ENCODE measurements at regions not wholly inside any gene's neighbourhood (a gene's known extent, or its start where the extent isn't known, plus 50 kb on each side); places are given as distances from the start of the nearest gene placed in this dataset.
A peak's percentile ranks its signal among the peaks of the same experiment; 100 is the strongest.
"Not testable (repeated sequence)": the region's sequence is repeated elsewhere in the genome, so short reads cannot be mapped to it uniquely, and the experiment has no call there.

DNA sequence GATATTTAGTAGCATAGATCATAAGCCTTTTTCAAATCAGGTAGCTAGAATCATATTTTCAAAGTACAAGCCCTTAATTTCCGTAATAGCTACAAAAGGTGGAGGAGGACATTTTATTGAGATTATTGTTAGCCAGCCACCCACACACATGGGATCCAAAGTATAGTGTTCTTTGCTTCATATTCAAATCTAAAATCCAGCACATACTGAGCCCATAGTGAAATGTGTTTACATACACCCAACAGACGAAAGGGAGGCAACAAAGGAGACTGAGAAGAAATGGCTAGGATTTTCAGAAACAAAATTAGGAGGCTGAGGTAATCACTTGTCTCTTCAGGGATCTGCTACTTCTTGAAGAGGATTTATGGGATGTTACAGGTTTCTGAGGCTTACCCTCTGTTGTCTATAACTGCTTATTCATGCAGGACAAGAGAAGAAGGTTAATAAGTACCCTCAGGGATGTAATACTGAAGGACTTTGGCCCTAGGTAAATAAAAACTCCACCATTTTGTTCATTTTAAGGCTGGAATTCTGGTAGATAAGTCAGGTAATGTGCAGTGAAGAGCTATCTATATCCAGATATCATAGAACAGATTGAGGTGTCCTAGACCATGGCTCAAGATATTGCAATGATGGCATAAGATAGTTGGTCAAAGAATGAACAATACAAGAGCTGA lies 182.1 kb downstream of the SPDYE17 start:
- DNase-seq (ENCODE audit: low spot score): not testable (repeated sequence)

DNA sequence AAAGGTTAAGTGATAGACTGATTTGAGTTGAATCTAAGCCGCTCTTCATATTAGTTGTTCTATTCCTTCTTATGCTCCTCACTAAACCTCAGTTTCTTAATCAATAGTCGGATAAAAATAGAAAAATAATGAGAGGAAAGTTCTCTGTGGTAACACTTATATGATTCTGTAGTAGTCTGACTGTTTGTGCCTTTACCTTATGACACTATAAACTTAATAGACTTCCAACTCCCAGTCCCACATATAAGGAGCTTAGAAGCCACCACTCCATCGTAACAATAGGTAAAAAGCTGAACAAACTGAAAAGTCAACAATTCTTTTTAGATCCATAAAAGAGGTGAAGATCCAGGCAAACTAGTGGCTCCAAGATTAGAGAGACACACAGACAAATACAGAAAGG lies 192.3 kb downstream of the SPDYE17 start:
- DNase-seq (ENCODE audit: low spot score): not testable (repeated sequence)

DNA sequence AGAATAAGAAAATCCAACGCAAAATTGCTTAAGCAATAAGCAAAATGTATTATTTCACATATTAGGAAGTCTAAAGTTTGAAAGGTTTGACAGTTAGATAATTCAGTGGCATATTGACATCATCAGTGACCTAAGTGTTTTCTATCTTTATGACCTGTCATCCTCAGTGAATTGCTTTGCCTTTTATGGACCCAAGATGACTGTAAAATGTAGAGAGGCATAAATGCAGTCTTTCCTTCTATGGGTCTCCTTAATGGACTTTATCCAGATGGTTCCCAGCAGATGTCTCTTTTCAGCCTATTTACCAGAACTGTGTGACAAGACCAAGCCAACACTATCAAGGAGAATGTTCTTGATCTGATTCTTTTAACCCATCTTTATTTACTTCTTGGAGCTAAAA lies 192.9 kb downstream of the SPDYE17 start:
- not testable (repeated sequence) for DNase-seq (ENCODE audit: low spot score)

DNA sequence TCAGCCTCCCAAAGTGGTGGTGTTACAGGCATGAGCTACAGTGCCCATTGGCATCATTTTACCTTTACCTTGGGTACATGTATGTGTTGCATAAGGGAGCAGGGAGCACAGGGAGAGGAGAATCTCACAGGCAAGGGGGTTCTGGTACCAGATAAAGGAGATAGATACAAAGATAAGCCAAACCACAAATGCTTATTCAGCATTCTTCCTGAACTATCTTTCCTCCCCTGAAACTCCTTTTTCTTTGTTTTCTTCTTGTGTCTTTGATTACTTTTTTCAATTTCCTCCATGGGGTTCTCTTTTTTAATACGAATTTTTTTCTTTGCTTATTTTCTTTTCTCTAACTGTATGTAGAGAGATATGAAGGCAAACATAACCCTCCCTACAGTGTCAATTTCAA lies 193.8 kb downstream of the SPDYE17 start:
- not testable (repeated sequence) for DNase-seq (ENCODE audit: low spot score)

DNA sequence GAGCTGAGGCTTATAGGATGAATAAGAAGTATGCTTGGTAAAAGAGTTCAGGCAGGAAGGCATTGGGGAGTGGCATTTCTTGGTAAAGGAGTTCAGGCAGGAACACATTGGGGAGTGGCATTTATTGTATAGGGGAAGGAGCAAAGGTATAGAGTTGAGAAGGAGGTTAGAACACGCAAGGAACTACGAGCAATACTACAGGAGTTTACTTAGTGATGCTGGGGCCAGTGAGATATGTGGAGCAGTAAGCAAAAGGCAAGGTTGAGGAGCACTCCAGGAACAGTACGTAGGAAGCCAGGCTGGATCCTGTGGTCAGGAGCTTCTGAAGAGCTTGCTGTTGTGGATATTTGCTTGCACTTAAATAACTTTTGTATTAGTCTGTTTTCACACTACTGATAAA lies 202.2 kb upstream of the POMZP3 start:
- not testable (repeated sequence) for DNase-seq (ENCODE audit: low spot score)

DNA sequence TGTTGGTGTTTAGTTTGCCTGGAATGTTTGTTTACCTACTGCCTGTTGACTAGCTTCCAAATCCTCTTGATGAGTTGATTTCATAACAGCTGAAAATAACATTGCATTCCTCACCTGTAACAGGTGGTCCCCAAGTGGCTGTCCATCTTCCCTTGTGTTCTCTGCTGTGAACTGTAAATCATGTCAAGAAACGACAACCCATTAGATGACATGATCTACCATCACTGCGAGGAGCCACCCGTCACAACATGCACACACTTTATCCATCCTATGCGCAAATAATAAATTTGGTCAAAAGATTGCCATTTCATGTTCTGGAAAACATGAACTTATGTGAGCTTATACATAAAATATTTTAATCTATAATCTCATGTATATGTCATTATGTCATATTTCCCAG lies 199.1 kb upstream of the POMZP3 start:
- not testable (repeated sequence) for DNase-seq (ENCODE audit: low spot score)

DNA sequence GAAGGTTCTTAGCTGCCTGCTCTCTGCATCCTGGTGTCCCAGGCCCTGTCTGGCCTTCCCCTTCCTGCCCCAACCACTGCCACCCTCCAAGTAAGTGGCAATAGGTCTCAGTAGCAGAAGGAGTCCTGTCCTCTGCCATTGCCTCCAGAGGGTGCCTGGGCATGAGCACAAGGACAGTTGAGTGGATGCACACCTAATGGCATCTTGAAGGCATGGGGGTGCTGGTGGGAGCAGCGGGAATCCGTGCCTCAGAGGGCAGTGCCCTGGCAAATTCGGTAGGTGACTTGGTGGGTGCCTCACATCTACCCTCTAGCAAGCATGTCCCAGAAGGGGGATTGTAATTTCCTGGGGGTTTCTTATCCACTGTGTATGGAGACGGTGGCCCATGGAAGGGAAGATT lies 182.8 kb upstream of the POMZP3 start:
- not testable (repeated sequence) for DNase-seq (ENCODE audit: low spot score)

DNA sequence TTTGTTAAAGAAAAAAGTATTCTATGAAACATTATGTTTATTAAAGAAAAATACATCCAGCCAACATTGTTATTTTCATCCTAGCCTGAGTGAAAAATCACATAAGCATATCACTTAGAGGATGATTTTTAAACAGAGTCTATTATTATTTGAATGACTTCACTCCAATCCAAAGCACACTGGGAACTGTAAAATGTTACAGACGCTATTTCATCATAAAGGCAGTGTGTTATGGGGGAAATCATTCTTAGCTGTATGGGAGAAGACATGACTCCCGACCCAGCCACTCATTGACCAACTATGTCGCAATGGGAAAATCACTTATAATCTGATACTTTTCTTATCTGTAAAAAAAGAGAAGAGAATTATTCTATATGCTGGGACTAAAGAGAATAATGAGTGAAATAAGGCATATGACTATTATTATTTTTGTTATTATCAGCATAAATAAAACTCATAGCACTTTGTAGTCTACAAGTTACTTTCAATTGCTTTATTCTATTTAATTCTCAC lies 180.6 kb upstream of the POMZP3 start:
- not testable (repeated sequence) for DNase-seq (ENCODE audit: low spot score)

DNA sequence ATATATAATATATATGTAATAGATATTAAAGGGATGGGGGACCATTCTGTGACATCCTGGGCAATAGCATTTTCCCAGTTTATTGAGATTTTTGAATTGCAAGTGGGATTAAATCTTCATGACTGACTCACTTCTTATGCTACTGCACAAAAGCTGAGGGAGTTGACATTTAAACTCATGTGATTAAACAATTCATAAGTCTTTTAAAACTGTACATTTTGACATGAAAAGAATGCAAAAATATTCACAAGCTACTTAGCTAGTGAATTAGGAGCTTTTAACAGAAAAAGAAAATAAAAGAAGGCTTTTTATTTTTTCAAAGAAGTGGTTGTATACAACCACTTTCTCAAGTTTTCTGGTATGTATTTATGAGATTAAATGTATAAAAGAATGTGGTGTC lies 179.4 kb upstream of the POMZP3 start:
- DNase-seq (ENCODE audit: low spot score): not testable (repeated sequence)

DNA sequence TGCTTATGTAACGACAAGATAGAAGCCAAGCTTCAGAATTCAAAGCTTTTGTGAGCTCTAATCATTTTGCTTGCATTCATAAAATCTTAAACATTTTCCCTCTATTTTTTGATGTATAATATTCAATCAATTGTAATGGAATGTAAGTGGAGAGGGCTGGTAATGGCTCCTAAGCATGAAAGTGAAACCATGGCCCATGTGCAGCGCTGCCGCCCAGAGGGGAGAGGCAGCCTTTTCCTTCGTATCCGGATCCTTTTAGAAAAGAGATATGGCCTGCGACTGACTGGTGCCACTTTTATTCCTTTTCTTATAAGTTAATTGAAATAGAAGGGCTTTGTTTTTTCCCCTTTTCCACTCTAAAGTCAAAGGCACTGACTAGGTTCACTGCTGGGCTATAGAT lies 178.9 kb upstream of the POMZP3 start:
- DNase-seq (ENCODE audit: low spot score): peak; percentile 30

DNA sequence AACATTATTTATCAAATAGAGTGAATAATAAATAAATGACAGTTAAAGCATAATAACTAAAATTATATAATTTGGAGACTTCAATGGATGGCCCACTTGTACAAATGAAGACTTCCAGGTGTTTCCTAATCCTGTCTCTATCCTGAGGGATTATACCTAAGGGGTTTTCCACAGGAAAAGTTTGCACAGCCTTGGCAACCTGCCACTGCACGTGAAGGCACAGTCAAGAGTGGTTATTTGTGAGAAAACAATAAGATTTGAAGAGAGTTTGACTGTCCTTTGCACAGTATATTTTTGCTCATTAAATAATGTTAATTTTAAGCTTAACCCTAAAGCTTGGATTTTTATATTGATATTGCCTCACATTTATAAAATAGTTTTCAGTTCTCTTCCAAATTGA lies 178.2 kb upstream of the POMZP3 start:
- not testable (repeated sequence) for DNase-seq (ENCODE audit: low spot score)

DNA sequence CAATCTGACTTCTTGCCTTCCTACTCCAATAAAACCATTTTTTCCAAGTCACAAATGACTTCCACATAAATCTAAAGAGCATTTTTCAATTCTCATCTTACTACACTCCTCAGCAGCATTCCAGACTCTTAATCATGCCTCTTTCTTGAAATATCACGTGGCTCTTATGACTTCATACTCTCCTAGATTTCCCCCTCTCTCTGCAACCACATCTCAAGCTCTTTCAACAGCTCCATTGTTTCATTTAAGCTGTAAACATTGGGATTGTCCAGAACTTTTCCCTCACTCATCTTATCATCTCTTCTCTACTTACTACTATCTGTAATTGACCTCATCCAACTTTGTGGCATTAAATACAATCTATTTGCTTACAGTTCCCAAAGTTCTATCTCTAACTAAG lies 170.6 kb upstream of the POMZP3 start:
- not testable (repeated sequence) for DNase-seq (ENCODE audit: low spot score)

DNA sequence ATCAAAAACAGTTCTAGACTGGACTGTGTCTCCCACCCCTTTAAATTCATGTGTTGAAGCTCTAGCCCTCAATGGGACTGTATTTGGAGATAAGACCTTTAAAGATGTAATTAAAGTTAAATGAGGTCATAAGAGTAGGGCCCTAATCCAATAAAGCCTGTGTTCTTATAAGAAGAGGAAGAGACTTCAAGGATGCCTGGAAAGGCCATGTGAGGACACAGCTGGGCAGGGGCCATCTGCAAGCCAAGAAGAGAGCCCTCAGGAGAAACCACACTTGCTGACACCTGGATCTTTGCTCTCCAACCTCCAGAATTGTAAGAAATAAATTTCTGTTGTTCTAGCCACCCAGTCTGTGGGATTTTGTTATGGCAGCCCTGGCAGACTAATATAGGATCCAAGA lies 153.6 kb upstream of the POMZP3 start:
- not testable (repeated sequence) for DNase-seq (ENCODE audit: low spot score)

DNA sequence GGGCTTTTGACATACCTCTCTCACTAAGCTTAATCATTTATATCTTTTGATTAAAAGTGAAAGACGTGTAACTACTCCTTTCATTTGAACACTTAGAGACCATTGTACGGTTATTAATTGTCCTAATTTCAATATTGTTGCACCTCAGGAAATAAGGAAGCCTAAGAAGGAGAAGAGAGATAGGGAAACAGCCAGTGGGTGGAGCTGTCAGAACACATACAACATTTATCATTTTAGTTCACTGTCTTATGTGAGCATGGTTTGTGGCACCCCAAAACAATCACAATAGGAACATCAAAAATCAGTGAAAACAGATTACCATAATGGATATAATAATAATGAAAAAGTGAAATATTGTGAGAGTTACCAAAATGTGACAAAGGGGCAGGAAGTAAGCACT lies 147.2 kb upstream of the POMZP3 start:
- not testable (repeated sequence) for DNase-seq (ENCODE audit: low spot score)

DNA sequence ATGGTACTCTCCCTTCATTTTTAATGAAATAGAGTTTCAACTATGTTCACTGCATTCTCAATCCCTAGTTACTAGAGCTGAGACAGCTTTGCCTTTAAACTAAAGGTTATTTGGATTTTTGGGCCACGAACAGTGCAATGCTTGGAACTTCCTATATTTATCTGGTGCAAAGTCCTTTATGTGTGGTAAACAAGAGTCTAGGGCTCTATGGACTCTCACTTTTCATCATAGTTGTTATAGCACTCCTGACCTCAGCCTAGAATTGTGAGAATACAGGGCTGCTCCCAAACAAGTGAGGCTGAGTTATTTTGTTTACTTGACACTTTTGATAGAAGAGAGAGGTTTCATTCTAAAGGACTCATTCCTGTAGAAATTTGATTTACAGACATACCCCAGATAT lies 144.9 kb upstream of the POMZP3 start:
- DNase-seq (ENCODE audit: low spot score): not testable (repeated sequence)

DNA sequence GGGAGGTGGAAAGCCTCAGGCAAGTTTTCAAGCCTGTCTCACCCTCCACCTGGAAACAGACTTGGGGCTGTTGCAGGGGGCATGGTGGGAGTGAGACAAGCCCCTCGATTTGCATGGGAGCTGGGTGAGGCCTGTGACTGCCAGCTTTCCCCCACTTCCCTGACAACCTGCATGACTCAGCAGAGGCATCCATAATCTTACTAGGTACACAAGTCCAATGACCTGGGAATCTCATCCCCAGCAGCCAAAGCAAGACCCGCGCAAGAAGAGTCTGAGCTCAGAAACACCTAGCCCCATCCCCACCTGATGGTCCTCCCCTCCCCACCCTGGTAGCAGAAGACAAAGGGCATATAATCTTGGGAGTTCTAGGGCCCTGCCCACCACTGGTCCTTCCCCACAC lies 136.9 kb upstream of the POMZP3 start:
- not testable (repeated sequence) for DNase-seq (ENCODE audit: low spot score)

DNA sequence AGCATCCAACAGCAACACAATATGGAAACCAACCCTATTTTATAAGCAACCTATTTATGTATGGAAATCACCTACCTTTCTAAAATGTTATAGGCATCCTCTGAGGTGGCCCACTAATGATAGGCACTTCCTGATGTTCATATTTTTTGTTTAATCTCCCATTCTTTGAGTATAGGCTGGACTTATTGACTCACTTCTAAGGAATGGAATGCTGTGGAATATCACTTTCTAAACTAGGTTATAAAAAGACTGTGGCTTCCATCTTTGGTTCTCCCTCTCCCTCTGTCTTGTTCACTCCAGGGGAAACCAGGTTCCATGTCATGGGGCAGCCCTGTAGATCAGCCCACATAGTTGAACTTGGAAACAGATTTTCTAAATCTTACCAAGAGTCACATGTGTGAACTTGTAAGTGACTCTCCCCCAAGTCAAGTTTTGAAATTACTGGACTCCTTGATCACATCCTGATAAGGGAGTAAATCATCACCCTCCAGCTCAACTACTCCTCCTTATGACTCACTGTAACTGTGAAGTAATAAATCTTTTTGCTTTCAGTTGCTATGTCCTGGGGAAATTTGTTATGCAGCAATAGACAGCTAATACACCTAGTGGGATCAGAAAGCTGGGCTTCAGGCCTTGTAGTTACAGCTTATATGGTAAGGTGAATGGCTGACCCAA lies 133.6 kb upstream of the POMZP3 start:
- DNase-seq (ENCODE audit: low spot score): peak; percentile 16

DNA sequence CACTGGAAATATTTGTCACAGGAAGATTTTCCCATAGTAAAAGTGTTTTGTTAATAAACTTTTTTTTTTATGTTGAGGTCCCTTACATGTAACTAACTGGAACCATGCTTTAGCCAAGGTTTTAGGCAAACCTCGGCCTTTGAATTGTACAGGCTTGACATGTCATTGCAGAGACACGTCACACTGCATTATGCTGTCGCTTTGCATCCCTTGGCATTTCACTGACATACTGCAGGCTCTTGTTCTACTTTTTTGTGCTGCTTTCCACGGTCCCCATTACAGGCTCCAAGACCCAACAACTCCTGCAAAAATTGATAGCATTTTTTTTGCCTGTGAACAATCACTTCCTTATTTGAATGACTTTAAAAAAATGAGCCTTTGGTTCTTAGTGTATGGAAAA lies 112.5 kb upstream of the POMZP3 start:
- not testable (repeated sequence) for DNase-seq (ENCODE audit: low spot score)

DNA sequence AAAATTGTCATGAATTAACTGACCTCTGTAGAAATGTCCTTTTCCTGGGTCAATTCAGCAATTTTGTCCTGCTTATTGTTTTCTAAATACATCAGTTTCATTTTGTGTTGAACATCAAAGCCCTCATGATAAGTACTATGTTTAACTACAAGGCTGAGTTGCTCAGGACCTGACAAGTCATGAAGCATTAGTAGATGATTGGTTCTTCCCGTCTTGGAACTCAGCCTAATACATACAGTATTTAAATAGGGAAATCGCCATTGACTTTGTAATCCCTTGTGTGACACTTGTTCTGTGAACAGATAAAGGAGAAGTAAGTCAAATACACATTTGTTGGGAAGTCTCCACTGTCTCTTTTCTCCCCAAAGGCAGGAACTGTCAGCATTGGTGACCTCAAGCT lies 109.6 kb upstream of the POMZP3 start:
- not testable (repeated sequence) for DNase-seq (ENCODE audit: low spot score)

DNA sequence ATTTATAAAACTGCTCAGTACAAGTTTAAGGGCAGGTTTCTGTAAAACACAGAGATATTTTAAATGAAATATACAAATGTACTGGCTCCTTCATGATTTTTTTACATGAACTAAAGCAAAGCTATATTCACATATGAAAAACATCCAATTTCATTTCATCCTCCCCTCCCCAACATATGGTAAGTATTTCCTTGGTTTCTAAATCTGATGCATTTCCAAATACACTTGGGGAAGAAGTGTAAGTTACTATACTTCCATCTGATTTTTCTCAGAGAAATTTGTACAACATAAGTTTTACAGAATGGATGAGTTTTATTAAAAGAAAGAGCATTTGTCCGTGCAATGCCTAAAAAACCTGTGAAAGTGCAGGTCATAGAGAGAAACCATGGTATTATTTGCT lies 109.0 kb upstream of the POMZP3 start:
- DNase-seq (ENCODE audit: low spot score): not testable (repeated sequence)

DNA sequence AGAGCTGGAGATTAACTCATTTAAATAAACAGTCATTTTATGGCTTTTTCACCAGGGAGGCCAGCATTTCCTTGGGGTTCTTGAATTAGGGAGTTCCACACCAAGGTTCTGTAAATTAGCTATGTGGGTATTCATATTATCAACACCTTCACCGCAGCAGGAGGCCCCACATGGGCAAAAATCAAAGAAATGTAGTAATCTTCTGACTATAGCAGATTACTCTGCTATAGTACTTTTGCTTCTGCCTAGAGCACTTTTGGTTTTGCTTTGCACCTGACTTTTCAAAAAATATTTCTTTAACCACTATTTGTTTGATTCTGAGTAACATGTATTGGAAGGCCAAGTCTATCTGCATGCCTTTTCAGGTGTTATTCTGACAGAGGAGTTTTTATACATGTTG lies 108.6 kb upstream of the POMZP3 start:
- not testable (repeated sequence) for DNase-seq (ENCODE audit: low spot score)

DNA sequence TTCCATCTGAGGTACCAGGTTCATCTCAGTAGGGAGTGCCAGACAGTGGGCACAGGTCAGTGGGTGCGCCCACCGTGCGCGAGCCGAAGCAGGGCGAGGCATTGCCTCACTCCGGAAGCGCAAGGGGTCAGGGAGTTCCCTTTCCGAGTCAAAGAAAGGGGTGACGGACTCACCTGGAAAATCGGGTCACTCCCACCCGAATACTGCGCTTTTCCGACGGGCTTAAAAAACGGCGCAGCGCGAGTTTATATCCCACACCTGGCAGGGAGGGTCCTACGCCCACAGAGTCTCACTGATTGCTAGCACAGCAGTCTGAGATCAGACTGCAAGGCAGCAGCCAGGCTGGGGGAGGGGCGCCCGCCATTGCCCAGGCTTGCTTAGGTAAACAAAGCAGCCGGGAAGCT lies 101.5 kb upstream of the POMZP3 start:
- peak; percentile 35 for DNase-seq (ENCODE audit: low spot score)

DNA sequence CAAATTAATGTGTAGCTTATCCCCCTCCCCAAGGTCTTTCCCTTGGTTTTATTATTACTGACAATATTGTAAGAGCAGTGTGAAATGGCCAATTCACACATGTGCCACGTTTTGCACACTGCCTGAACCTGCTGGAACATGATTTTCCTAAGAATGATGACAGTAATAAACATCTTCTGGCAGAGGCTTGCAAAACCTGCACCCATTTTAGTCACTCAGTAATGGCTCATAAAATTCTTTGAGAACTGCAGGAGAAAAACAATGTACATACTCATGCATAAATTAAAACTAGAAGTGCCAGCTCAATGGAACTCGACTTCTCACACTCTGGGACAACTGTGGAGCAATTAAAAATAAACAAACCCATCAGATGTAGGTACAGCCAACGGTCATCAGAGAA lies 96.8 kb upstream of the POMZP3 start:
- DNase-seq (ENCODE audit: low spot score): not testable (repeated sequence)
